CD4-positive, alpha-beta T cell (primary cell): ENCODE measurements at regions not wholly inside any gene's neighbourhood (a gene's known extent, or its start where the extent isn't known, plus 50 kb on each side); places are given as distances from the start of the nearest gene placed in this dataset.

Experiments used
- ATAC-seq: fragments of 200-7000 bp; cut with Tn5 transposase; one replicate; pipeline ENCODE4 v1.10.0; 2022; ENCODE audit warnings: mild to moderate bottlenecking; ENCODE audit not compliant: poor library complexity
- CTCF ChIA-PET: fragments of 350-600 bp; sonication (Branson Sonifier 250); formaldehyde crosslinking; loops from one replicate; lab custom pipeline; 2021; ENCODE audit warnings: antibody characterized with exemption, inconsistent platforms; lab: Charles Lee
- POLR2A ChIA-PET: fragments of 350-600 bp; sonication (Branson Sonifier 250); formaldehyde crosslinking; loops from one replicate; lab custom pipeline; 2021; ENCODE audit warnings: antibody characterized with exemption, inconsistent platforms; lab: Charles Lee
- DNase-seq, 14 experiments: peaks; one replicate each; pipeline ENCODE4 v3.0.0-alpha.2; 2013 to 2020; ENCODE audit warnings: mixed read lengths in 2 of 14
- H3K27ac ChIP-seq, 2 donors: one replicate each; pipeline versions ENCODE4 v1.5.1 to v1.7.0; 2013; ENCODE audit warnings: low read length in 2 of 2, low read depth in 1 of 2, mild to moderate bottlenecking in 1 of 2
- H3K27me3 ChIP-seq, 2 experiments: 1 replicate in 1 of 2; 2 replicates in 1 of 2; pipeline versions ENCODE4 v1.6.1 to v1.7.0; 2013; ENCODE audit warnings: low read length in 2 of 2, control low read depth in 1 of 2, mild to moderate bottlenecking in 1 of 2, moderate library complexity in 1 of 2; ENCODE audit not compliant: insufficient read depth in 2 of 2, control insufficient read depth in 1 of 2
- H3K36me3 ChIP-seq: one replicate; pipeline ENCODE4 v1.6.1; 2013; ENCODE audit warnings: low read length, control low read depth; ENCODE audit not compliant: insufficient read depth
- H3K4me1 ChIP-seq: one replicate; pipeline ENCODE4 v1.6.1; 2013; ENCODE audit warnings: low read length, control low read depth; ENCODE audit not compliant: insufficient read depth
- H3K4me3 ChIP-seq: one replicate; pipeline ENCODE4 v1.5.1; 2013; ENCODE audit warnings: mild to moderate bottlenecking, low read length, moderate library complexity
- H3K9me3 ChIP-seq, 2 experiments: 1 replicate in 1 of 2; 2 replicates in 1 of 2; pipeline versions ENCODE4 v1.6.1 to v1.7.0; 2013; ENCODE audit warnings: low read length in 2 of 2, mild to moderate bottlenecking in 2 of 2, control low read depth in 1 of 2, moderate library complexity in 1 of 2; ENCODE audit not compliant: control insufficient read depth in 1 of 2, insufficient read depth in 1 of 2
- H3K27ac Mint-ChIP-seq: one replicate; pipeline ENCODE4 v1.8.0; 2020; ENCODE audit warnings: mixed read lengths
- H3K27me3 Mint-ChIP-seq: one replicate; pipeline ENCODE4 v1.8.0; 2021; ENCODE audit warnings: mixed read lengths
- H3K36me3 Mint-ChIP-seq: one replicate; pipeline ENCODE4 v1.8.0; 2021; ENCODE audit warnings: low read depth, mixed read lengths
- H3K4me1 Mint-ChIP-seq: one replicate; pipeline ENCODE4 v1.8.0; 2021; ENCODE audit warnings: low read depth, mixed read lengths
- H3K4me3 Mint-ChIP-seq: one replicate; pipeline ENCODE4 v1.8.0; 2020; ENCODE audit warnings: mild to moderate bottlenecking, mixed read lengths
- H3K9me3 Mint-ChIP-seq: one replicate; pipeline ENCODE4 v1.8.0; 2020; ENCODE audit warnings: mixed read lengths
- intact Hi-C, 2 experiments: fragments of 100-400 bp; cut with DNase I in 1 of 2; cut with micrococcal nuclease in 1 of 2; formaldehyde crosslinking; loops; one replicate each; pipeline versions ENCODE4 v1.15.1 to v1.9.0; 2023 to 2025; cut with DNase I, micrococcal nuclease
- TF ChIP-seq, protein P1 (sequence below): fragments of 200-600 bp; IDR thresholded peaks from one replicate; pipeline ENCODE4 v1.8.0; 2022; ENCODE audit warnings: antibody characterized with exemption, mild to moderate bottlenecking

DNA sequence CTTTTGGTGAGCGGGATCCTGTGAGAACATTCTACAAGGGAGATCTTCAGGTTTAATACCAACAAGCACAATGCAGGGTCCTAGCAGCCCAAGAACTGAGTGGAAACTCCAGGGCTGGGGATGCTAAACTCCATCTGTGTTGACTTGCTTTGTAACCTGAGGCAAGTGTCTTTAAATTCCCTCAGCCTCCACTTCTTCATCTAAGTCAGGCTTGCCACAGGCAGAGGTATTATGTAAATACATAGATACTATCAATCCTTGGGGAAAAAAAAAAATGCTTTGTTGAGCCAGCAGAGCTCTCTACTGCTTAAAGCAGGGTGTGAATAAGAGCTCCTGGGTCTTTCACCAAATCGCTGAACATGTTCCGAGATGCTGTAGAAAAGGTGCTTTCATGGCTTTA is 114.2 kb upstream of the PHACTR1 start:
- no peaks in the 10 kb centered on the region for H3K4me1 ChIP-seq
- no peak overlapping the region for H3K27ac Mint-ChIP-seq
- H3K36me3 ChIP-seq, result no peaks in the 10 kb centered on the region
- DNase-seq, result no peak
- H3K27me3 Mint-ChIP-seq, result peaks cover 21% of the 10 kb centered on the region
- H3K9me3 ChIP-seq, result no peaks in the 10 kb centered on the region
- no peaks in the 10 kb centered on the region for H3K9me3 Mint-ChIP-seq
- intact Hi-C loops, result loop anchor here in 1 of 2 experiments (5.0 kb wide), 1 partner anchor 1015 kb away; no protein-coding TSS in a partner anchor
- peaks cover 0 to 9% of the 10 kb centered on the region in 2 experiments for H3K27me3 ChIP-seq
- no peaks in the 10 kb centered on the region for H3K36me3 Mint-ChIP-seq
- ATAC-seq, result no peak
- POLR2A ChIA-PET, result no interaction called here
- H3K27ac ChIP-seq, result no peak overlapping the region
- H3K4me3 Mint-ChIP-seq, result no peak overlapping the region
- no peaks in the 10 kb centered on the region for H3K4me1 Mint-ChIP-seq
- CTCF ChIA-PET, result no interaction called here
- TF ChIP-seq, protein P1, sequence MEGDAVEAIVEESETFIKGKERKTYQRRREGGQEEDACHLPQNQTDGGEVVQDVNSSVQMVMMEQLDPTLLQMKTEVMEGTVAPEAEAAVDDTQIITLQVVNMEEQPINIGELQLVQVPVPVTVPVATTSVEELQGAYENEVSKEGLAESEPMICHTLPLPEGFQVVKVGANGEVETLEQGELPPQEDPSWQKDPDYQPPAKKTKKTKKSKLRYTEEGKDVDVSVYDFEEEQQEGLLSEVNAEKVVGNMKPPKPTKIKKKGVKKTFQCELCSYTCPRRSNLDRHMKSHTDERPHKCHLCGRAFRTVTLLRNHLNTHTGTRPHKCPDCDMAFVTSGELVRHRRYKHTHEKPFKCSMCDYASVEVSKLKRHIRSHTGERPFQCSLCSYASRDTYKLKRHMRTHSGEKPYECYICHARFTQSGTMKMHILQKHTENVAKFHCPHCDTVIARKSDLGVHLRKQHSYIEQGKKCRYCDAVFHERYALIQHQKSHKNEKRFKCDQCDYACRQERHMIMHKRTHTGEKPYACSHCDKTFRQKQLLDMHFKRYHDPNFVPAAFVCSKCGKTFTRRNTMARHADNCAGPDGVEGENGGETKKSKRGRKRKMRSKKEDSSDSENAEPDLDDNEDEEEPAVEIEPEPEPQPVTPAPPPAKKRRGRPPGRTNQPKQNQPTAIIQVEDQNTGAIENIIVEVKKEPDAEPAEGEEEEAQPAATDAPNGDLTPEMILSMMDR, result no peak
- no peak overlapping the region for H3K4me3 ChIP-seq

DNA sequence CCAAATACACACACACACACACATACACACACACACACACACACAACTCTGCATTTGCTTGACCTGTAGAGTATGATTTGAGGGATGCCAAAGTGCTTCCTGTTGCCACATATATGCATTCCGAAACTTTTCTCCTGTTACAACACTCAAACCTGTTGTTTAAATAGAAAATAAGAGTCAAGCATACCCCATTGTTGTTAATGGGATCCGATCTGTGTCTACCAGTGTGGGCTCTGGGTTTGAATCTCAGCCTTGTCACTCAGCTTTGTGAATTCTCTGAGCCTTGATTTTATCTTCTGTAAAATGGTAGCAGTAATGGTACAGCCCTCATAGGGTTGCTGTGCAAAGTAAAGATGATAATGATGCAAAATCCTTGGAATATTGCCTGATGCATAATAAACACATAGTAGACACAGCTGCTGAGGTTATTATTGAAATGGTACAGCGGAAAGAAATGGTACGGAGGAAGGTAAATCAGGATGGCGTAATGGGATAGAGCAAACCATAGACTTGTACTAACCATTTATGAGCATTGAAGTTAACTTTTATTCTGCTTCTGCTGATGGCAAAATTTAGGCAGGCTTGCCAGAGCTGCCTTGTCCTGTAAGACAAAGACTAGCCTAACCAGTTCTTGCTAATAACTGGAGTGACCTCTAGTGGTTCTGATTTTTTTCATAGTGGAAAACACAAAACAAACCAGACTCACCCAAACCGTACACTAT is 113.5 kb upstream of the PHACTR1 start:
- Histone ChIP-seq H3K9me3 (no peaks in the 10 kb centered on the region), H3K27me3 (peaks cover 0 to 9% of the 10 kb centered on the region in 2 experiments), H3K36me3 (no peaks in the 10 kb centered on the region), H3K4me3 (no peak overlapping the region), H3K4me1 (no peaks in the 10 kb centered on the region), H3K27ac (no peak overlapping the region)
- TF ChIP-seq, protein P1, result no peak
- H3K27ac Mint-ChIP-seq, result no peak overlapping the region
- no peak overlapping the region for H3K4me3 Mint-ChIP-seq
- ATAC-seq (no peak), DNase-seq (no peak)
- H3K27me3 Mint-ChIP-seq, result peaks cover 22% of the 10 kb centered on the region
- H3K4me1 Mint-ChIP-seq, result no peaks in the 10 kb centered on the region
- intact Hi-C loops, result loop anchor here in 1 of 2 experiments (5.0 kb wide), 1 partner anchor 1016 kb away; no protein-coding TSS in a partner anchor
- no peaks in the 10 kb centered on the region for H3K9me3 Mint-ChIP-seq
- ChIA-PET CTCF (no interaction called here), POLR2A (no interaction called here)
- H3K36me3 Mint-ChIP-seq, result no peaks in the 10 kb centered on the region

DNA sequence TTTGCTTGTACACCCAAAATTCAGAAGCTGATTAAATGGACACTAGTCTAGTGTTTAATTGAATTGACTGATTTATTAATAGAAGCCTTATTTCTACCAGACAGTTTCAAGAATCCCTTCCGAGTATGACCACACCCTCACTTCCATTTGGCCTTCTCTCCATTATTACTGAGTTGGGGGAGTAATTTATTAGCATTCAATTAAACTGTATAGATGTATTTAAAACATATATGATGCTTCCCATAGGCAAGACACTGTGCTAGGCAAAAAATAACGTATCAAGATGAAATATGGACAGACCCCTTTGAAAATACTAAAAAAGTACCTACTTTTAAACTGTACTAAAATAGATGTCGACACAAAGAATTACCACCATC is 112.9 kb upstream of the PHACTR1 start:
- H3K36me3 Mint-ChIP-seq, result no peaks in the 10 kb centered on the region
- no peak overlapping the region for H3K27ac Mint-ChIP-seq
- intact Hi-C loops, result loop anchor here in 1 of 2 experiments (2.0 to 5.0 kb wide), 2 partner anchors 949 to 1016 kb away; no protein-coding TSS in a partner anchor
- DNase-seq (no peak), ATAC-seq (no peak)
- H3K27me3 Mint-ChIP-seq, result peaks cover 23% of the 10 kb centered on the region
- no peaks in the 10 kb centered on the region for H3K4me1 Mint-ChIP-seq
- Histone ChIP-seq H3K27ac (no peak overlapping the region), H3K36me3 (no peaks in the 10 kb centered on the region), H3K4me3 (no peak overlapping the region), H3K27me3 (peaks cover 0 to 9% of the 10 kb centered on the region in 2 experiments), H3K4me1 (no peaks in the 10 kb centered on the region), H3K9me3 (no peaks in the 10 kb centered on the region)
- H3K4me3 Mint-ChIP-seq, result no peak overlapping the region
- TF ChIP-seq, protein P1, result no peak
- ChIA-PET POLR2A (no interaction called here), CTCF (no interaction called here)
- H3K9me3 Mint-ChIP-seq, result no peaks in the 10 kb centered on the region
